ENCODE measurements at regions not wholly inside any gene's neighbourhood (a gene's known extent, or its start where the extent isn't known, plus 50 kb on each side); places are given as distances from the start of the nearest gene placed in this dataset.

DNA sequence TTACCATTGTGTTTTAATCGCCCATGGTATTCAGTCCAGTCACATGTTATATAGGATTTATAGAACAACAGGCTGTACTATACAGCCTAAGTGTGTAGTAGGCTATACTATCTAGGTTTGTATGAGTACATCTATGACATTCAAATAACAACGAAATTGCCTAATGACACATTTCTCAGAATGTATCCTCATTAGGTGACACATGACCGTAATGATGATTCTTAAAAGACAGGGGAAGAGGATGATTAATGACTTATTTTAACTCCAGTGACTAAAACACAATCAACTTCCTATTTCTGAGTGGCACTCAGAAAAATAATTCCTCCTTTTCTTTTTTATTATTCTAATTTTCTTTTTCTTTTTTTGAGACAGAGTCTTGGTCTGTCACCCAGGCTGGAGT lies 63.0 kb upstream of the ACSL3 start:
- DNase-seq (ENCODE audit: low read depth), result no peak

GRCh38 chr2:222798528-222798927 lies 62.3 kb upstream of the ACSL3 start:
- DNase-seq (ENCODE audit: low read depth), result no peak

- DNase-seq (ENCODE audit: low read depth), result no peak
Observed at GRCh38 chr2:222799262-222799918, 61.4 kb upstream of the ACSL3 start.

DNA sequence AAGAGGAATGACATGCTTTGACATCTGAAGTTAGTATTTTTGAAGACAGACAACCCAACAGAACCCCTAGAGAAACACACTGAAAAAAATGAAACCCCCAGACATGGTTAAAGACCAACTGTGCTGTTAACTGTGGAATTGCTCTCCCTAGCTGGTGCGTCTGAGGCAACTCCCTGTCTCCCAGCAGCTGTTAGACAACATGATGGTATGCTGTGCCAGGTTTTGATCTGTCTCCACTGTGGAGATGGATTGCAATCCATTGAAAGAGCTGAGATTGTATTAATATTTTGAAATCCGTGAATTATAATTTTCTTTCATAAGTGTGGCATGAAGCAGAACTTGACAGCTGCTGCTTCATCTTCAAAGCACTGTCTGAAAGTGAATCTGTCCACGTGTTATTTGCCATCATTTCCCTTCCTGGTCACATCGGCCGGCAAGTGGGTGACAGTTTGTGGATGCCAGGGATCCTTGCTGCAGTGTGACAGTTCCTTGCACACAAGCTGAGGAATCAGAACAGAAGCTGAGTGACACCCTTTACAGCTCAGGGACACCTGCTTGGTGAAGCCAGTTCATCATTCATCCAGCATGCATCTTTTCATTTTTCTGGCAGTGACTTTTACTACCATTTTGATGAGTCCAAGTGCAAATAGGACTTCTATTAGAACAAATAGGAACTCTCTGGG lies 58.2 kb upstream of the ACSL3 start:
- DNase-seq (ENCODE audit: low read depth), result no peak

DNA sequence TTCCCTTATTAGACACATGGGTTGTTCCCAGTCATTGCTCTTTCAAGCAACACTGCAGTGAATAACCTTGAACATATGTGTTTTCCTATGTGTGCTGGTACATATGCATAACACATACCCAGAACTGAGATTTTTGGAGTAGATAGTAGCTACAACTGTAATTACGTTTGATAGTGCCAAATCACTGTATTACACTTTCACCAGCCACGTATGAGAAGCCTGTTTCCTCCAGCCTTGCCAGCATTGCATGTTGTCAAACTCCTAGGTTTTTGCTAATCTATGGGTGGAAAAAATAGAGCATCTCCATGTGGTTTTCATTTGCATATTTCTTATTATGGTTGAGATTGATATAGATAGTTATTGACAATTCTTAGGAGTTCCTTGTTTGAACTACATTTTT lies 56.5 kb upstream of the ACSL3 start:
- DNase-seq (ENCODE audit: low read depth), result no peak

GRCh38 chr2:222805591-222806304 lies 55.1 kb upstream of the ACSL3 start:
- DNase-seq (ENCODE audit: low read depth), result peak; percentile 83

- DNase-seq (ENCODE audit: low read depth), result no peak
Observed at GRCh38 chr2:222806526-222807137, 54.2 kb upstream of the ACSL3 start.

- no peak for DNase-seq (ENCODE audit: low read depth)
Observed at GRCh38 chr2:222807431-222807830, 53.4 kb upstream of the ACSL3 start.

DNA sequence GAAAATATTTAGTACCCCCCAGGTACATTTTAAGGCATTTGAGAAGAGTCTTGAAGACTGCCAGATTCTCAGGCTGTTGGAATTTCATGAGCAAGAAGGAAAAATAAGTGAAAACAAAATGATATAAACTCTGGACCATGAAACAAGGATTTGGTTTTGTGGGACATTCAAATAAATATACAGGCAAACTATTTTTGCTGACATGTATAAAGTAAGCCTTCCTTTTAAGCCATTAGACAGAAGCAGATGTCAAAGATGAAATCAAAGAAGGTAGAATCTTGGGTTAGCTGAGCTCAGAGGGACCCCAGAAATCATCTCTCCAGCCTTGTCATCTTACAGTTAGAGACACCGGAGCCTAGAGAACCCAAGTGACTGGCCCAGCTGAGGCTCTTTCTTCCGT lies 51.3 kb upstream of the ACSL3 start:
- no peak for DNase-seq (ENCODE audit: low read depth)

DNA sequence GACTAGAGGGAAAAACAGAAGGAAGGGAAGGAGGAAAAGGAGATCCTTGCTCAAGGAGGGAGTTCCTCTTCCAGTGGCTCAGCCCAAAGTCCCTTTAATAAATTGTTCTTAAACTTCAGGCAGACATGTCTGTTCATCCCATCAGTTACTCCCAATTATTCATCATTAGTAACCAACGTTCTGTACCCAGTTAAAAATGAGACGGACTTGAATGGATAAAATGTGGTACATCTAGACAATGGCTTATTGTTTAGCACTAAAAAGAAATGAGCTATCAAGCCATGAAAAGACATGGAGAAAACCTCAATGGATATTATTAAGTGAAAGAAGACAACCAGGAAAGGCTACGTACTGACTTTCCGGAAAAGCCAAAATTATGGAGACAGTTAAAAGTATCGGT lies 50.8 kb upstream of the ACSL3 start:
- no peak for DNase-seq (ENCODE audit: low read depth)

Data from fibroblast of gingiva (primary cell).